ENCODE measurements at regions not wholly inside any gene's neighbourhood (a gene's known extent, or its start where the extent isn't known, plus 50 kb on each side); places are given as distances from the start of the nearest gene placed in this dataset.

DNA sequence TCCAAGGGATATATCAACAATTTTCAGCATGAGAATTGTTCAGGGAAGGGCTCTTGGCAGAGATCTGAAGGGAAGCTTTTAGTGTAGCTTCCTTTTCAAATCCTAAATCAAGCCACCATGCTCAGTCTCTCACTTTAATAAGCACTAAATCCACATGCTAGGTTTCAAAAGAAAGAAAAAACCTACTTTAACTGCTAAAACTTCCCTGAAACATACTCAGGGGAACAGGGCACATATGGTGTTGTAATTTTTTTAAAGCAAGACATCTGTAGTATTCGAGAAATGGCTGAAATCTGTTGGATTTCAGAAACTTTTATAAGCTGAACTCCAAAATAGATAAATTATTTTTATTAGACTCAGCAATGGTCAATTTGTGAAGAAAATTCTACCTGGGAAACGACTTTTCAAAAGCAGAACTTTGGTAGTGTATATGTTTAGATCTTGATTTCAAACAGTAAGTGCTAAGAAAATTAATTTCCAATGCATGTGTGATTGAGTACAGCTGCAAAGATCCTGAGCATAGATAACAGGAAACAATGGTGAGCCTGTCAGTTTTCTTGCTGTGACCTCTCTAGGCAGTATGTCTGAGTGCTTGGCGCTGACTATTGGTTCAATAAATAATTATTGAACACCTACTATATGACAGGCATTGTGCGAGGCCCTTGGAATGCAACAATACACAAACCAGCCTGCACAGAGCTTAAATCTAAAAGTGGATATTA, 804.5 kb upstream of the SOX9 start:
- DNase-seq = no peak

DNA sequence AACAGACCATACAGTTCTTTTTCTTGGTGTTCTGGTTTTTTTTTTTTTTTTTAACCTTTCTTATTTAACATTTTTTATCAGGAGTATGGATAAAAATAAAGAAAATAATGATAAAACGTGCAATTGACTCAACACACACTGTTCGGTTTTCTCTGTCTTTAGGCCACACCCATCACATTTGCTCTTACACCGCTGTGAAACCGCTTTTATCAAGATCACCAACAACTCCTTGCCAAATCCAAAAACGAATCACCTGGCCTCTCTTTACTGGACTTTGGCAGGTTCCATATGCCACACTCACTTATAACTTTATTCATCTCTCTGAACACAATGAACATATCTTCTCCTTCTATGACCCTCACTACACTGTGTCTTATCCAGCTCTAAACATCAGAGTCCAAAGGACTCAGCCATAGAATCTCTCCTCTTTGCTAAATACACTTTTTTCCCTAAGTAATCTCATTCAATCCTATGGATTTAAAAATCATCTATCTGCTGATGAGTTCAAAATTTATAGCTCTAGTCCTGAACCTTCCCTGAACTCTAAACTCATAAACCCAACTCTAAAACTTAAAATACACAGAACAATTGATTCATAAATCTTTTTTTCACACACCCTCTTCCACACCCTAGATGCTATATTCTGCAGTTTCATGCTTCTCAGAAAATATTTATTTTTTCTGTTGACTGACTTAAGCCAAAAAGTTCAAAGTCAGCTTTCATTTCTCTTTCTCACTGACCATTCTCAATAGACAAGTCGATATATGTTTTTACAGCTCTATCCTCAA, 800.6 kb upstream of the SOX9 start:
- no peak for DNase-seq

DNA sequence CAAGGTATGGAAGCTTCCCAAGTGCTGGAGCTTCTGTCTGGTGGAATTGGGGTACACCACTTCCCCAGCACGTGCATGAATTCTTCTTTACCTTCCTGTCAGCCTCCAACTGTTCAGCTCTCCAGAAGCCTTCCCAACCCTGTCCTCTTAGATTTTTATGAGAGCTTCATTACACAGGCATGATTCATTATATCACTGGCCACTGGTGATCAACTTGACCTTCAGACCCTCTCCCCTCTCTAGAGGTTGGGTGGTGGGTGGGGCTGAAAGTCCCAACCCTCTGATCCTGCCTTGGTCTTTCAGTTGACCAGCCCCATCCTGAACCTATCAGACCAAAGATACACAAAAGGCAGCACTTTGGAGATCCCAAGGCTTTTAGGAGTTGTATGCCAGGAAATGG, 795.7 kb upstream of the SOX9 start:
- DNase-seq = no peak

DNA sequence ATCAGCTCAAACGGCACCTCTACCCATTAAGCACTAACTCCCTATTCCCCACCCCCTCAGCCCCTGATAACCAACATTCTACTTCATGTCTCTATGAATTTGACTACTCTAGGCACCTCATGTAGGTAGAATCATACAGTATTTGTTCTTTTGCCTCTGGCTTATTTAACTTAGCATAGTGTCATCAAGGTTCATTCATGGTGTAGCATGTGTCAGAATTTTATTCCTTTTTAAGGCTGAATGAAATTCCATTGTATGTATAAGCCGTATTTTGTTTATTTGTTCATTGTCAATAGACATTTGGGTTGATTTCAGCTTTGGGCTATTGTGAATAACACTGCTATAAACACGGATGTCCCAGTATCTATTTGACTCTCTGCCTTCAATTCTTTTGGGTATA, 794.9 kb upstream of the SOX9 start:
- no peak for DNase-seq

DNA sequence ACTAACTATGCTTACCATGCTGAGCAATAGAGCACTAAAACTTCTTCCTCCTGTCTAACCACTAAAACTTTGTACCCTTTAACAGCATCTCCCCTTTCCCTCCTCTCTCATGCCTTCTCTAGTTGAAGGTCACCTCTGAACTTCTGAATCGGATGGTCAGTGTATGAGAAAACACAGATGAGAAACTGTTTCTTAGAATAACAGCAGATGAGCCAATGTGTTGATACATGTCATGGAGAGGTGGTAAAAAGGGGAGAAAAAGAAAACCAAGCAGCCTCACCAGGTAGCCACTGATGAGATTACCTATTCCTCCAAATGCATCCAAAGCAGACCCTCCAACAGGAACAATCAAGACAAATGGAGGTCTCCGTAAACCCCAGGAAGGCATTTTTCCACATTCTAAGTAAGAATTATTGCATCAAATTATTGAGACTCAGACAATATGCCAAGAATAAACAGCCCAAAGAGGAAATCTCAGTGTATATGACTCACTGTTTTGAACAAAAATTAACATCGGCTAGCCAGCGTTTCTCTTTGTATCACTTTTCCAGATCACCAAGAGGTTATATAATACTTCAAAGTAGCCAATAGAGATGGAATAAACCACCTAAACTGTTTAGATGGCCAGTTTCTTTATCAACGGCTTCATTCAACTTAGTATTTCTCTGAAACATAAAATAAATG, 793.3 kb upstream of the SOX9 start:
- DNase-seq = no peak

DNA sequence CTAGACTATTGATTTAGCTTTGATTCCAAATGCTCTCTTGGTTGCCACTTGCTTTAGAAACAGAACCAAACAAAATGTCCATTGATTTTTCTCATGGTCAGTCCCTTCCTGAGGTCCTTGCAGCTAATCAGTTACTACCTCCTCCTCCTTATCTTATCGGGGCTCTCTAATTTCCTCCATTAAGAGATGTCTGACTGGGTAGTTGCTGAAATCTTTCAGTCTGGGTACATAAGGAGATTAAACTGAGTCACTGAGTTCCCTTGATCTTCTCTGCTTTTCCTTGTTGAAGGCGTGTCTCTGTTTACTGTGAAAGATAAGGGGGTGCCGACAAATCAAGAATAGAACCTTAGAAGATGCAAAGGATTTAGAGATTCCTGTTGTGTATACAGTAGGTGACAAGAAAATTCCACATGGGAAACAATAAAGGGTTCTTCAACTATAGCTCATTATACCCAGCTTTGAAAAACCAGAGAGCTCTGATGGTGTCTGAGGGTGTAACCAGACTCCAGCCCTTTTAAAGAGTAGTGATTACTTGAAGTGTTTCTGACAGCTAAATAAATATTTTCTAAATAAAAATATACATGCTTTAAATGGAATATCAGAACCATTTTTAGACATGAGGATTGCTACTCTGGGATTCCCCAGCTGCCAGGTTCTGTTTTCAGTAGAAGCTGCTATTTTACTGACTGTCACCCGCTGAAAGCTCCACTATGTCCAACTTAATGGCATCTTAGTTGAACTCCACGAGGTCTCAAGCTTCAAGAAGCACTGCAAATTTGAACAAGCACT, 791.3 kb upstream of the SOX9 start:
- no peak for DNase-seq

DNA sequence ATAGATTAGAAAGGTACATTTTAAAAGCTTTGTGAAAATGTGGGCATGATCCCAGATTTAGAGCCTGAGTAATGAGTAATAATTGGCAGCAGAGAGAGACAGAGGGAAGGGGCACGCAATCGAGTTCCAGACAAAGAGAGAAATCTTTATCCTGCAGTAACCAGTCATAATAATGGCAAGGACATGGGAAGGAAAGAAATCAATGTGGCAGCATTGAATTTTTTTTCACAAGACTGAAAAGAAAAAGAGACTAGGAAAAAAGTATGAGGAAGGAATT, 790.8 kb upstream of the SOX9 start:
- no peak for DNase-seq

DNA sequence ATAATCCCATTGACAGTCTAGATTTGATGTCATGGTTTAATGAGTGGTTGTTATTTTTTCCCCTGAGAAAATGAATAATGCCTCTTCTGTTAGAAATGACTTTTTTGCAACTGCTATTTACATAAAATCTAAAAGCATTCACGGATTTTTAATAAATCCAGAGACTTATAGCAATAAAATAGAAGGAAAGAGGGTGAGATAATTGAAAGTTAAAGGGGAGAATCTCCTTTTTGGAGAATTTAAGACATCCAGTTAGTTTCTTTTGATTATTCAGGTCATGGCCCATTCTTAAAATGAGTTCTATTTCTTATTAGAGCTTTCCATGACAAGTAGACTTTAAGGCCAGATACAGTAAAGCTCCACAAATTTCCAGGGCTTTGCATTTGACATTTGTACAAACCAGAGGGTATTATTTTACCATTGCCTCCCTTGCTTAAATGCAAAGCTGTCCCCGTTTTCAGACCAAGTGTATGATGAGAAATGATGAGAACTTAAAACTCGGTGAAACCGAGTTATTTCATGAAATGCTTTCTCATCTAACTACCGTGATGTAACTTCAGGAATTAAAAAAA, 789.0 kb upstream of the SOX9 start:
- no peak for DNase-seq

DNA sequence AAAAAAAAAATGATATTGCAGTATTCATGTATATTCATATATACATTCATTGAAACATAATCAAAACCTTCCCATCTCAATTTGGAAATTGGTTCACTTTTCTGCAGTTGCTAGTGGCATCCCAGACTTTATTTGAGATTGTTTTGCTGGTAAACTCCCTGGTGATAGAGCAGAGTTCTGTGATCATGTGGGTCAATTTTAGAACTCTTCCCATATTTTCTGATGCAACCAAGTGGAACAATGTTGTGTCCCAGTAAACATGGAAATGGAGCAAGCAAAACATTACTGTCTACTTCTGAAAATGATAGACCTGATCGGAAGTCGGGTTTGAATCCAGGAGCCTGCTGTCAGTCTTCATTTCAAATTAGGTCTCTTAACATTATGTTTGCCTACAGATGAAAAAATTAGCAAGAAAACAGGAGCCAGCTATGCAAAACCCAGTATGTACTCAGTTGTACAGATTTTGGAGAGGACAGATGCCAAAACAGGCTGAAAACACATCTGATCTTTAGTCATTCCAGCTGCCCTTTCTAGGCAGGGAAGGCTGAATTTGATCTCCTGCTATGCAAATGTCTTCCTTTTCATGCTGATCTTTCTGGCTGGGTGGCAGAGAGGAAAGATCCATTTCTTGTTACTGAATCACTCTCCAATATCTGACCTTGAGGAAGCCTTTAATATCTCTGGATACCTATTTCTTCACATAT, 786.6 kb upstream of the SOX9 start:
- no peak for DNase-seq

DNA sequence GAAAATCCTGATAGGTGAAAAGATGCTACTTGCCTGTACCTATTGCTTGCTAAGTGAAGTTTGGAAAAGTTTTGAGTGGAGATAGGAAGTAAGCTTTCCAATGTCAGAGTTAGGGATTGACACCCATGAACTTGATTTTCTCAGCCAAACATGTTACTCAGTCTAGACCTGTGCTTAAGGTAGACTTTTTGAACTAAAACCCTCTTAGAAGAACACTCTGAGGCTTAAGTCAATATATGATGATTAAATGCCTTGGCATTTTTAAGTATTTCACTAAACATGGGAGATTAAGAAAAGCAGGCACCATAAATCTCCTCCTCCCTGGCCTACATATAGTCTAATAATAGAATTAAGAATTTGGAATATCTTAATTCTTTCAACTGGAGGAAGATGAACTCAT, 785.6 kb upstream of the SOX9 start:
- no peak for DNase-seq

DNA sequence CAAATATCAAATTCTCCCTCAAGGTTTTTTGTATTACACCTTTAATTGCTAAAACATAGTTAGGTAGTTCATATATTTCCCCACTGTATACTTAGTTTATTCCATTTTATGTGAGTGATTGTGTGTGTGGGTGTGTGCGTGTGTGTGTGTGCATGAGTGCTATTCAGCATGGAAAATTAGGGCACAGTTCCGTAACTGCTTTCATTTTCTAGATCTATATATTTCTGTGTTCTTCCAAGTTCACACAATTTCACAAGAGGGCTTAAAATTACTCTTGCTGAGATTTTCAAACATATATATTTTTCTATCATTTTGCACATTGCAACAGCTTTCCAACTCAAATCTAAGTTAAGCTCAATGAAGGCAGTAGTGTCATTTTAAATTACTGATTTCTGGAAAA, 782.9 kb upstream of the SOX9 start:
- DNase-seq = no peak

DNA sequence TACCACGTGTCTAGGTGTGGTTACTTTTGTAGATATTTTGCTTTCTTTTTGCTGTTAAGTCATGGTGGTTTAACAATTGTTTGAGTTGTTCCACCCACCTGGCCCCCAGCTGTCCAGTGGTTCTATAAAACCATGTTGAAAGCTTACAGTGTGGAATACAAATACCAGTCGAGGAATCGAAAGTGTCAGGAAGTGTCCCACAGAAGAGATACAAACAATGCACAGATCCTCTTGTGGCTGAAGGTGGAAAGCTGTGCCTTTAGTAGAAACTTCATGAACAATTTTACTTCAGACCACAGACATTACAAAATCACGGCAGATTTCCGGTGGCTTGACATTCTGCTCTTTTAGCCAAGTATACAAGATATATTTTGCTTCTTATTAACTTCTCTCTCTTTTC, 782.4 kb upstream of the SOX9 start:
- no peak for DNase-seq

DNA sequence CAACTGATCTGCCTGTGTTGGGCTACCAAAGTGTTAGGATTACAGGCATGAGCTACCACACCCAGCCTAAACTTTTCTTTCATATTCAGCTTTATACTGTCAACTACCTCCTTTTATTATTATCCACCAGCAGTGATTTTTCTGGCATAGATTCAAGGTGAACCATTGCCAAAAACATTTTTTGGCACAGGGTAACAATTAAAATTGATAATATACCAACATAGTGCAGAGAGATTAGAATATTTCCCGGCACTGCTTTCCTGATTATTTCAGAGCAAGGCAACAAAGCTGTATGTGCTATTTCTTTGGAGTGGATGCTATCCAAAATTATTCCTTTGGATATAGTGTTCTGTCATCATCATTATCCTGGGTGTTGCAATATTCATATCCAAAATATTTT, 781.6 kb upstream of the SOX9 start:
- no peak for DNase-seq

DNA sequence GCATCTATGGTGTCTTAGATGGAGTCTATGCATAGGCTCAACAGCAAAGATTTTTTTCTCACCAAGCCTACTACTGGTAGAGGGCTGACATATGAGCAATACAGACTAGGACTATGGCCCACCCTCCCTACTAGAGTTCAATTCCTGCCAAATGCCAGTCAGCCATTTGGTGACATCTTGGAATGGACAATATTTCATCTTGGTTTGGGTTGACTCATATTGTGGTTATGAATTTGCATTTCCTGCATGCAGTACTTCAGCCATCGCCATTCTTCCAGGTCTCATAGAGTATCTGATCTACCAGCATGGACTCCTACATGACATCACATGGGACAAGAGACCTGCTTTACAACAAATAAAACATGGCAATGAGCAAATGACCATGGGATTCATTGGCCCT, 778.1 kb upstream of the SOX9 start:
- no peak for DNase-seq

DNA sequence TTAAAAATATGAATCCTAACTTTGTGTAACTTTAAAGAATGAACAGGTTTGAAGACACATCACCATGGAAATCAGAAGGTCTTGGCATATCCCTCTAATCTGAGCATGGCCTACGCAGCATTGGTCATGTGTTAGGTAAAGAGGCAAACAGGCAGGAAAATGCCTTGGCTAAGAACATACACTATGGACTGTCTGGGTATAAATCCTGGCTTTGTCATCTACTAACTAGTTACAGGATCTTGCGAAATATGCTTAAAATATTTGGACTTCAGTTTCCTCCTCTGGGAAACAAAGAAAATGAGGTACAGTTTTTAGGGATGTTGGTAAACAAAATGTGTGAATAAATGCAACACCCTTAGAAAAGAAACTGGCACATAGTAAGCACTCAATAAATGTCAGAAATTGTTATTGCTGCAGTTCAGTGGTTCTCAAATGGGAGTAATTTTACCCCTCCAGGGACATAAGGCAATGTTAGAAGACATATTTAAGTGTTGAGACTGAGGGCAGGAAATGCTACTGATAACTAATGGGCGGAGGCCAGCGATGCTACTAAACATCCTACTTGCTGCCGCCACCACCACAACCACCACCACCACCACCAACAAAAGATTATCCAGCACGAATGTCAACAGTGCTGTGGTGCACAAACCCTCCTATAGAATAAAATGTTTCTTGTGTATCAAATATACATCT, 770.8 kb upstream of the SOX9 start:
- DNase-seq = no peak

DNA sequence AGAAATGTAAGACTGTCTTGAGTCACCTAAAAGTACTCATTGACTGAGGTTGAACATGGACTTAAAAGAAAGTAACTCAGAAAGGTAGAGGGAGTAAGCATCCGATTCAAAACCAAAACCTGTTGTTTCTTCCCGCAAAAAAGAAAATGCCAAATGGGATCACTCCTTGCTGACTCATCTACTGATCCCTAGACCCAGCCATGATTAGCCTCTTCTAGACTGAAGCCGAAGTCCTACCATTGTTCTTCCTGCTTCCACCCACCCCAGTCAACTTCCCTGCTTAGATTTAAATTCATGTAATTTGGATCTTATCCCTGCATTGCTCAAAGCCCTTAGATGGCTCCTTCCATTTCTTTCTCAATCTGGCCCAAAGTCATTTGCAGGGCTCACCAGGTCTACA, 760.5 kb upstream of the SOX9 start:
- no peak for DNase-seq

DNA sequence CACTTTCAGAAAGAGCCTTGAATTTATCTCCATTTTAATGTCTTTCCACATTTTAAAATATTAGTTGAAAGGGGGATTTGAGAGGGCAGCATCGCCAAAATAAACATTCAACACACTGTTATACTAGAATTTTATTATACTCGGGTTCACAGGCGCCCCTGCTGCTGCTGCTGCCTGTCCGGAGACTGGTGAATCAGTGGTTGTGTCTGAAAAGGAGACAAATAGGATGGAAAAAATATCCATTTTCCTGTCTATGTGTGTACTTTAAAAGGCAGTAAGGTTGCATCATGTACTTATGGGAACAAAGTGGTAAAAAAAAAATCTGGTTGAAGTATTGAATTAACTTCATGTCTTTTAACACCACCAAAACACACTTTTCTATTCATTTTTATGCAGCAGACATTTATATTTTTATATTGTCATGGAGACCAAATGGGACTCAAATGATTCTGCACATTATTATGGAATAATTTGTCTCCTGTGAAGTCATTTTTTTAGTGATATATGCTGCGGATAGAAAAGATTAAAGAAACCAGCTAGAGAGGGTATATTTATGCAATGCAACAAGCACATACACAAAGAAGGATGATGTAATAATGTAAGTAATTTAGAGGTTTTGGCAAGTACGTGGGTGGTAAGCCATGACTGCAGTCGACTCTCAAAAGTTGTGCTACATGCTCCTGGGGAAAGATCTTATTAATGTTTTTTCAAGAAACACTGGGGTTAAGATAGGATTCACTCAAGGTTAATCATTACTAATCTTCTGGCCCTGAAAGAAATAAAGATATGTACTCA, 759.0 kb upstream of the SOX9 start:
- no peak for DNase-seq

DNA sequence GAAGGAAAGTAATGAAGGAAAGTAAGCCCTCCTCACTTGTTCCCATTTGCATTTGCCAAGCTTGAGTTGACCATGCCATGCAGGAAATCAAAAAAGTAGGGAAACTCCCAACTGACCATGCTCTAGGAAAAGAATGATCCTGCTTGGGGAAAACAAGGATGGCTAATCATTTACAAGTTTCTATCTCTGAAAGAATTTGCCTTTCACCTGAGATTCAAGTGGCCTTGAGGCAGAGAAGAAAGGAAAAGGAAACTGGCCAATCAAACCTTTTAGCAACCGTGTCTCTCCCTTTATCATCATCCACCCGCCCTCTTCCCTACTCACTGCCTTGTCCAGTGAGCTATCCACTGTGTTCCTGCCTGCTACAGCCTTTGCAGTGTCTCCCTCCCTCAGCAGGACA, 757.2 kb upstream of the SOX9 start:
- DNase-seq = no peak

DNA sequence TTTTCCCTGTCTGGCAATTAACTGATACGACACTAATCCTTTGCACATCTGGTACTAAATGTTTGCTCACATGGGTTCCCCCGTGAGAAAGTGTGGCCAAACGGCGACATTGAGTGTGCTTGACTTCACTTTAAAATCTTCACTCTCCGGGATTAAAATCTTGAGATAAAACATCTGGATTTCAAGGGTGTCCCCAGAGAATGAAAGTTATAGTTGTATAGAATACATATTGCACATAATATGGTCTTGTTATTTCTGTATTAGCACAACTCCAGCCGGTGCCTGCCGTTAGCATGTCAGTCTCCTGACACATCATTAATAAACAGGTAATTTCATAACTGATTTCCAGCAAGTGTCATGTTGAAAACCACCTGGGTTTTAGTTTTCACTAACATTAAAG, 749.0 kb upstream of the SOX9 start:
- no peak for DNase-seq

DNA sequence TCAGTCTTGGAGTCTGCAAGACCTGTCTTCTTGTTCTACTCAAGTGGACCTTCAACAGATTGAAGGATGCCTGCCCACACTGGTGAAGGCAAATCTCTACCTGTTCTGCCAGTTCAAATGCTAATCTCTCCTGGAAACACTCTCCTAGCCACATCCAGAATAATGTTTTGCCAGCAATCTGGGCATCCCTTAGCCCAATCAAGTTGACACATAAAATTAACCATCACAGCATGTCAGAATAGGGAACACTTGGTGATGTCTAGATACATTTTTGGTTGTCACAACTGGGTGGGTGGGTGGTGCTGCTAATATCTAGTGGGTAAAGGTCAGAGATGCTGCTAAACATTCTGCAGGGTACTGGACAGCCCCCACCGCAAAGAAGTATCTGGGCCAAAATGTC, 744.9 kb upstream of the SOX9 start:
- no peak for DNase-seq

DNA sequence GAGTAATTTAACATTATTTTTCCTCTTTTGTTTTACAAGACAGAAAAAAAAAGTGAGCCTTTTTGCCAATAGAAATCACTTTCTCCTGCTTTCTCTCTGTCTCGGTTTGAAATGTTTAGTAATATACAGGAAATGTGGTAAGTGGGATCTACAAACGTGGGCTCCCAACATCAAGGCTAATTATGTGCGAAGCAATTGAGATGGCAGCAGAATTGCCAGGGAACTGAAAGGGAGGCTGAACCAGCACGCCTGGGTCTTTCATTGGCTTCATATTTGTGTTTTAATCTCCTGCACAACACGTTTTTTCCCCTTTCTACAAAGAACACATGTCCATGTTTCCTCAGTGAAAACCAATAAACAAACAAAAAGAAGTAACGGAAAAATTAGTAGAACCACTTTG, 743.9 kb upstream of the SOX9 start:
- DNase-seq = no peak
